GM19468 (cell line): ENCODE measurements at regions not wholly inside any gene's neighbourhood (a gene's known extent, or its start where the extent isn't known, plus 50 kb on each side); places are given as distances from the start of the nearest gene placed in this dataset.

ENCODE experiments used
- ATAC-seq: cut with Tn5 transposase; IDR thresholded peaks from one replicate; pipeline ENCODE4 v1.9.1; 2021; ENCODE audit warnings: mild to moderate bottlenecking, moderate library complexity, moderate number of reproducible peaks; ENCODE audit not compliant: unreplicated experiment; ENCODE audit errors: extremely low read depth

DNA sequence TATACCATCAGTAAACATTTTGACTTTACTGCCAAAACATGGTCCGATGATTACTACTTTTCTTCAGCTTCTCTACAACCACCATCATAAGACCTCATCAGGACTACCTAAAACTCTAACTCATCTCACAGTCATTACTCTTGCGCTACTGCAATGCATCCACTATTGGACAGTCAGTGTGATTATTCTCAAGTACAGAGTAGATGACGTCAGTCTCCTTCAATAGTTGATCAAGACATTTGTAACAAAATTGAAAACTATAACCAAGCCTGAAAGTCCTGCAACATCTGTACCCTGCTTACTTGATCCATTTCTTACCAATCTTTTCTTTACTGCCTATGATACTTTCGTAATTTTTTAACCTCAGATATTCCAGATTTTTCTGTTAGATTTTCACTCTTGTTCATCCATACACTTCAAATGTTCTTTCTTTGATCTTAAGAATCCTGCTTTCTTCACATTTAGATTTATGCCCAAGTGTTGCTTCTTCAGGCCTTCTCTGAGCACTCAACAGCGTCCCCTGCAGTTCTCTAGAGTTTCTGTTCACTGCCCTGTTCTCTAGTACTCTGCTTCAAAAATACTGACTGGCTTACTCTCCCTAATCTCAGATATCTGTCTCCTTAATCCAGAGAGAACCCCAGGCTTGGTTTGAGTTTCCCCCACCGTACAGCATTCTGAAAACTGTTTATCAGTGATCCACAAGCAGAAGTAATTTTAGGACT lies 1517.6 kb downstream of the STIM2 start:
- no peak for ATAC-seq

DNA sequence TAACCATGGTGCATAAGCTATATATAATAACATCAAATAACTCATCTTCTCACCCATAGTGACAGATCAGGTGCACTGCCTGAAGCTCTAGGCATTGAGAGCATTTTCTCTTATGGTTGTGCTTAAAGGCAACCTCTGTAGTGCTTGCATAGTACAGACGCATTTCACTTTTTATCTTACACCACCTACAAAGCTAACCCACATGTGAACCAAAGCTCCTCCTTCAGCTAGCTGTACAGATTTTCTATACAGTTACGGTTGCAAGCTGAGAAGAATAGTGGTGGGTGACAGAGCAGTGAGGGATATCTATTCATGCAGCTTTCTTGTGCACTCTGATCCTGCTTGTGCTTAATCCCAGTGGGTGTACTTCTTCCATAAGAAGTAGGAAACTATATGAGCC lies 1525.2 kb downstream of the STIM2 start:
- ATAC-seq: no peak

- no peak for ATAC-seq
Observed at GRCh38 chr4:28386776-28387175, 1526.1 kb downstream of the STIM2 start.

GRCh38 chr4:28388471-28388870 lies 1527.8 kb downstream of the STIM2 start:
- no peak for ATAC-seq

DNA sequence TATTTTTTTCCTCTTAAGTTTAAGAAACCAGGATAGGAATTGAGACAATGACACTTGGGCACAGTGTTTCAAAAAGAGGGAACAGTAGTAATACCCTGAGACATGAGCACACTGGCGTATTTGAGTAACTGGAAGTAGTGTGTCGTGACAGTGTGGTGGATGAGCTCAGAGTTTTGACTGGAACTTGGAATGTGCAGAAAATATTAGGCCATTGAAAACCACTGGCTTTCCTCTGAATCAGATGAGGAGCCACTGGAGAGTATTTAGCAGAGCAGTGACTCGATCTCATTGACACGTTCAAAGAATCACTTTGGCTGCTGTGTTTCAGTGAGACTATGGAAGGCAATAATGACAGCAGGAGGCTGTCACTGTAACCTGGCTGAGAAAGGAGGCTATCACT lies 1531.2 kb downstream of the STIM2 start:
- no peak for ATAC-seq

DNA sequence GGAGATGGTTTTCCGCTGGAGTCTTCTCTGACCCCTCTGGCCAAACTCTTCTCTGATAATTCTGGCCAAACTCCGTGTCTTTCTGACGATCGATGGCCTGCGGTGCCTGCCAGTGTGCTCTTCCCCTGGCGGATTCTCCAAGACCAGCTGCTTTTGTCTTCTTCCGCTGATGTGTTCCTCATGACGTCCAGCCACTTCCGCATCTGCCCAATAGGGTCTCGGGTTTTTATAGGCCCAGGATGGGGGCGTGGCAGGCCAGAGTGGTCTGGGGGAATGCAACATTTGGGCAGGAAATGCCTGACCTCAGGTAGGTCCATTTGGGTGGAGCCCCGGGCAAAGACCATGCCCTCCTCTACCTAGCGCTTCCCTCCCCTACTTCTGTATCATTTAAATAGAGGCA lies 1542.1 kb downstream of the STIM2 start:
- ATAC-seq: no peak

DNA sequence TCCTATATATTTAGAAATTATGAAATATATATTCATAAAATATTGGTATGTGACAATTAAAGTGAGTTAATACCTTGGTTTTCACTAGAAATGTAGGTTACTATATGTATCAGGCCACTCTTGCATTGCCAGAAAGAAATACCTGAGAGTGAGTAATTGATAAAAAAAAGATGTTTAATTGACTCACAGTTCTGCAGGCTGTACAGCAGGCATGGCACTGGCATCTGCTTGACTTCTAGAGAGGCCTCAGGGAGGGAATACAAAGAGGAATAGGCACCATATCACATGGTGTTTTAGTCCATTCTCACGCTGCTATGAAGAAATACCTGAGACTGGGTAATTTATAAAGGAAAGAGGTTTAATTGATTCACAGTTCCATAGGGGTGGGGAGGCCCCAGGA lies 1560.6 kb downstream of the STIM2 start:
- no peak for ATAC-seq

GRCh38 chr4:28426251-28426650 lies 1565.6 kb downstream of the STIM2 start:
- ATAC-seq: no peak

DNA sequence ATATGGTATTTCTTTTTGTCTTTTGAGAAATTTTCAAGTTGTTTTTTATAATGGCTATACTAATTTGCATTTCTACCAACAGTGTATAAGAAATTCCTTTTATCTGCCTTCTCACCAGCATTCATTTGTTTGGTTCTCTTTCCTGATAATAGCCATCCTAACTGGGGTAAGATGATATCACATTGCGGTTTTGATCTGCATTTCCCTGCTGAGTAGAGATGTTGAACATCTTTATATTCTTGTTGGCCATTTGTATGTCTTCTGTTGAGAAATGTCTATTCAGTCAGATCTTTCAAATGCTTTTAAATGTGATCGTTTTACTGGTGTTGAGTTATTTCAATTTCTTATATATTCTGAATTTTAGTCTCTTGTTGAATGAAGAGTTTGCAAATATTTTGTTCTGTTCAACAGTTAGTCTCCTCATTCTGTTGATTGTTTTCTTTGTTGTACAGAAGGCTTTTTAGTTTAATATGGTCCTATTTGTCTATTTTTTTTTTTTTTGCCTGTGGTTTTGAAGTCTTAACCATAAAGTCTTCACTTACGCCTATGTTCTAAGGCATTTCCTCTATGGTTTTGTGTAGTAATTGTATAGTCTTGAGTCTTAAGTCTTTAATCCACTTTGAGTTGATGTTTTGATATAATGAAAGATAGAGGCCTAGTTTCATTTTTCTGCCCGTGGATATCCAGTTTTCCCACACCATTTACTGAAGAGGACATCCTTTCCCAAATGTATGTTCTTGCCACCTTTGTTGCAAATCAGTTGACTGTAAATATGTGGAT lies 1566.9 kb downstream of the STIM2 start:
- ATAC-seq: no peak

DNA sequence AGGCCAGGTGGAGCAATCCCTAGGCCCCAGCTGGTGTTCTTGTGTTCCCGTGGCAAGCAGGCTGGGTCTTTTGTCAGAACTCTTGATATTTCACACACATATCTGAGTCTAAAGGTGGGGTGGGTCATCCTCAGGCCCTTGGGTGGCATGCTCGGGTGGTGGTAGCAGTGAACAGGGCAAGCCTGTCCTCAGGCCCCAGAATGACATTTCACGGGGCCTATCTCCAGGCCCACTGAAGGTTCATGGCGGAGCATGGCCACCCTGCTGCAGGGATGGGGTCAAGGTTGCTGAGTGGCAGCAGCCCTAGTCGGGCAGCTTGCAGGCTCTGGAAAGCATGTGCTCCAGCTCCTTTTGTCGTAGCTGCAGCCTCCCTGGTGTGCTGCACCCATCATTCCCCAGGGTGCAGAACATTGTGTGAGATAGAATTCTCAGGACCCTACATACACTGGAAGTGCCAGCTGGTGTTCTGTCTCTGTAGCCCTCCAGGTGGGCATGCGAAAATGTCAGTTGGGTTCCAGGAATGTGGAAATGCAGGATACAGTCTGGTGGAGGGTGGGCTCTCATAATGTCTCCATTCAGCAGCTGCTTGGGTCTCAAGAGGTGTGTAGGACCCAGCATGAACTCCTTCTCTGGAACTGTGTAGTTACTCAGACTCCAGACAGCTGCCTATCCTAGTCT lies 1571.8 kb downstream of the STIM2 start:
- no peak for ATAC-seq

- ATAC-seq: no peak
Observed at GRCh38 chr4:28435314-28435713, 1574.7 kb downstream of the STIM2 start.

DNA sequence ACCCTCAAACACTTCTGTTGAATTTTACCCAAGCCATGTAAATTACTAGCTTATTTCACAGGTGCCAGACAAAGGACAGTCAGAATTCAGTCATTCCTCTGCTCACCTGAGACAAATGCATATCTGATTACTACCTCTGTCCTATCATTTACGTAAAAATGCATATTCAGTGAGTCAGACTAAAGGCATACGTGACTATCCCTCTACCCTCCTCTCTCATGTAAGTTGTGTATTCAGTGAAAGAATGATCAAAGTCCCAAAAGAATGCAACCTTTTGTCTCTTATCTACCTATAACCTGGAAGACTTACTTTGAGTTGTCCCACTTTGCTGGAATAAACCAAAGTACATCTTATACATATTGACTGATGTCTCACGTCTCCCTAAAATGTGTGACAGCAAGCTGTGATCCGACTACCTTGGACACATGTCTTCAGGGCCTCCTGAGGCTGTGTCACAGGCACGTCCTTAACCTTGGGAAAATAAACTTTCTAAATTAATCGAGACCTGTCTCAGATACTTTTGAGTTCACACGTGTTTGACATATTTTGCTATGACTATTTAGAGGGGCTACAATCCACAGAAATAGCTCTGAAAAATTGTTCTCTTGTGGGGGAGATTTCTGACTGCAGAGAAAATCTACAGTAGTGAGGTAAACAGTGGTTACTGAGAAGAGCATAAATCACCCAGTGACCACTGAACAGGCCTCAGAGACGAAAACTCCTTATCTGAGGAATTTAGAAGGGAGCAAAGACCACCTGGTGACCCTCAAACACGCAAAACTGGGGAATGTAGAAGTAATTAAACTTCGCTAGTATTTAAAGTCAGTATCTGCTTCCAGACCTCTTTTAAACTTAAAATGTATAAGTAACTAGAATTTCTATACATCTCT lies 1575.8 kb downstream of the STIM2 start:
- no peak for ATAC-seq

GRCh38 chr4:28443371-28443770 lies 1582.7 kb downstream of the STIM2 start:
- no peak for ATAC-seq

GRCh38 chr4:28443801-28444412 lies 1583.3 kb downstream of the STIM2 start:
- no peak for ATAC-seq

GRCh38 chr4:28444886-28445496 lies 1584.3 kb downstream of the STIM2 start:
- ATAC-seq: no peak

- no peak for ATAC-seq
Observed at GRCh38 chr4:28449085-28449484, 1588.4 kb downstream of the STIM2 start.

DNA sequence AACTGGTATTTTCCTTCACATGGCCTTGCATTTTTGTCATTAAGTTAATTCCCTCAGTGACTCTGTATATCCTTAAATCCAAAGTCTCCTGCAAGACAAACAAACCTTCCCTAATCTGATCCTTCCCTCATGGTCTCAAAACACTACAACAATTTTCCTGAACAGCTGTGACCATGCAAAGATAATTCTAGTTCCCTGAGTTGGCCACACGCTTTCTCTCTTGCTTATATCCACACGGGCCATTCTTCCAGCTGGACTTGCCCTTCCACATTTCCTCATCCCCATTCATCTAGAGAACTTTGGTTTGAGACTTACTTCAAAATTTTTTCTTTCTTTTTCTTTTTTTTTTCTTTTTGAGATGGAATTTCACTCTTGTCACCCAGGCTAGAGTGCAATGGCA lies 1590.7 kb downstream of the STIM2 start:
- no peak for ATAC-seq

GRCh38 chr4:28462766-28463700 lies 1602.4 kb downstream of the STIM2 start:
- ATAC-seq: no peak
